ENCODE measurements at regions not wholly inside any gene's neighbourhood (a gene's known extent, or its start where the extent isn't known, plus 50 kb on each side); places are given as distances from the start of the nearest gene placed in this dataset.

- Histone ChIP-seq H3K4me1 (ENCODE audit: control insufficient read depth, insufficient read depth, low read length) (no peaks in the 10 kb centered on the region), H3K9ac (ENCODE audit: low read depth, low read length) (no peak overlapping the region), H3K9me3 (ENCODE audit: control insufficient read depth, insufficient read depth, low read length) (peaks cover 8% of the 10 kb centered on the region; the same call in 1 of the 2 replicates), H3K4me3 (ENCODE audit: low read depth, low read length) (no peak overlapping the region), H3K27me3 (ENCODE audit: control insufficient read depth, insufficient read depth, low read length) (no peaks in the 10 kb centered on the region), H3K36me3 (ENCODE audit: control insufficient read depth, insufficient read depth, low read length) (no peaks in the 10 kb centered on the region), H3K27ac (ENCODE audit: low read depth, low read length) (no peak overlapping the region)
These were observed 96.2 kb upstream of the TSHZ3 start for GRCh38 chr19:31445406-31445805.

GRCh38 chr19:31448221-31448657 lies 99.0 kb upstream of the TSHZ3 start:
- no peak overlapping the region for H3K9ac ChIP-seq (ENCODE audit: low read depth, low read length)
- no peaks in the 10 kb centered on the region for H3K36me3 ChIP-seq (ENCODE audit: control insufficient read depth, insufficient read depth, low read length)
- H3K27me3 ChIP-seq (ENCODE audit: control insufficient read depth, insufficient read depth, low read length) = no peaks in the 10 kb centered on the region
- no peaks in the 10 kb centered on the region for H3K4me1 ChIP-seq (ENCODE audit: control insufficient read depth, insufficient read depth, low read length)
- no peak overlapping the region for H3K4me3 ChIP-seq (ENCODE audit: low read depth, low read length)
- peaks cover 8% of the 10 kb centered on the region; the same call in 1 of the 2 replicates for H3K9me3 ChIP-seq (ENCODE audit: control insufficient read depth, insufficient read depth, low read length)
- H3K27ac ChIP-seq (ENCODE audit: low read depth, low read length) = no peak overlapping the region

- Histone ChIP-seq H3K27me3 (ENCODE audit: control insufficient read depth, insufficient read depth, low read length) (no peaks in the 10 kb centered on the region), H3K27ac (ENCODE audit: low read depth, low read length) (no peak overlapping the region), H3K4me1 (ENCODE audit: control insufficient read depth, insufficient read depth, low read length) (no peaks in the 10 kb centered on the region), H3K36me3 (ENCODE audit: control insufficient read depth, insufficient read depth, low read length) (no peaks in the 10 kb centered on the region), H3K9ac (ENCODE audit: low read depth, low read length) (no peak overlapping the region), H3K9me3 (ENCODE audit: control insufficient read depth, insufficient read depth, low read length) (peaks cover 8% of the 10 kb centered on the region; the same call in 1 of the 2 replicates), H3K4me3 (ENCODE audit: low read depth, low read length) (no peak overlapping the region)
These were observed 100.1 kb upstream of the TSHZ3 start for GRCh38 chr19:31449379-31449778.

- H3K4me3 ChIP-seq (ENCODE audit: low read depth, low read length) = no peak overlapping the region
- no peak overlapping the region for H3K9ac ChIP-seq (ENCODE audit: low read depth, low read length)
- H3K4me1 ChIP-seq (ENCODE audit: control insufficient read depth, insufficient read depth, low read length) = no peaks in the 10 kb centered on the region
- no peak overlapping the region for H3K27ac ChIP-seq (ENCODE audit: low read depth, low read length)
- no peaks in the 10 kb centered on the region for H3K36me3 ChIP-seq (ENCODE audit: control insufficient read depth, insufficient read depth, low read length)
- H3K9me3 ChIP-seq (ENCODE audit: control insufficient read depth, insufficient read depth, low read length) = peaks cover 3% of the 10 kb centered on the region; the same call in 1 of the 2 replicates
- no peaks in the 10 kb centered on the region for H3K27me3 ChIP-seq (ENCODE audit: control insufficient read depth, insufficient read depth, low read length)
These were observed 101.5 kb upstream of the TSHZ3 start for GRCh38 chr19:31450696-31451095.

- Histone ChIP-seq H3K27ac (ENCODE audit: low read depth, low read length) (no peak overlapping the region), H3K27me3 (ENCODE audit: control insufficient read depth, insufficient read depth, low read length) (no peaks in the 10 kb centered on the region), H3K36me3 (ENCODE audit: control insufficient read depth, insufficient read depth, low read length) (no peaks in the 10 kb centered on the region), H3K4me1 (ENCODE audit: control insufficient read depth, insufficient read depth, low read length) (no peaks in the 10 kb centered on the region), H3K4me3 (ENCODE audit: low read depth, low read length) (no peak overlapping the region), H3K9ac (ENCODE audit: low read depth, low read length) (no peak overlapping the region), H3K9me3 (ENCODE audit: control insufficient read depth, insufficient read depth, low read length) (no peaks in the 10 kb centered on the region)
These were observed 102.6 kb upstream of the TSHZ3 start for GRCh38 chr19:31451686-31452330.

GRCh38 chr19:31459430-31459829 lies 110.2 kb upstream of the TSHZ3 start:
- H3K4me1 ChIP-seq (ENCODE audit: control insufficient read depth, insufficient read depth, low read length) = no peaks in the 10 kb centered on the region
- no peak overlapping the region for H3K4me3 ChIP-seq (ENCODE audit: low read depth, low read length)
- H3K9me3 ChIP-seq (ENCODE audit: control insufficient read depth, insufficient read depth, low read length) = no peaks in the 10 kb centered on the region
- no peak overlapping the region for H3K9ac ChIP-seq (ENCODE audit: low read depth, low read length)
- H3K27ac ChIP-seq (ENCODE audit: low read depth, low read length) = no peak overlapping the region
- H3K36me3 ChIP-seq (ENCODE audit: control insufficient read depth, insufficient read depth, low read length) = no peaks in the 10 kb centered on the region
- H3K27me3 ChIP-seq (ENCODE audit: control insufficient read depth, insufficient read depth, low read length) = no peaks in the 10 kb centered on the region

GRCh38 chr19:31461814-31462539 lies 112.7 kb upstream of the TSHZ3 start:
- Histone ChIP-seq H3K4me1 (ENCODE audit: control insufficient read depth, insufficient read depth, low read length) (no peaks in the 10 kb centered on the region), H3K36me3 (ENCODE audit: control insufficient read depth, insufficient read depth, low read length) (no peaks in the 10 kb centered on the region), H3K9ac (ENCODE audit: low read depth, low read length) (no peak overlapping the region), H3K27me3 (ENCODE audit: control insufficient read depth, insufficient read depth, low read length) (no peaks in the 10 kb centered on the region), H3K27ac (ENCODE audit: low read depth, low read length) (no peak overlapping the region), H3K9me3 (ENCODE audit: control insufficient read depth, insufficient read depth, low read length) (no peaks in the 10 kb centered on the region), H3K4me3 (ENCODE audit: low read depth, low read length) (no peak overlapping the region)

GRCh38 chr19:31470229-31470939 lies 121.1 kb upstream of the TSHZ3 start:
- H3K4me1 ChIP-seq (ENCODE audit: control insufficient read depth, insufficient read depth, low read length) = no peaks in the 10 kb centered on the region
- H3K36me3 ChIP-seq (ENCODE audit: control insufficient read depth, insufficient read depth, low read length) = no peaks in the 10 kb centered on the region
- H3K27ac ChIP-seq (ENCODE audit: low read depth, low read length) = no peak overlapping the region
- H3K9me3 ChIP-seq (ENCODE audit: control insufficient read depth, insufficient read depth, low read length) = no peaks in the 10 kb centered on the region; the same call in 1 of the 2 replicates
- no peak overlapping the region for H3K4me3 ChIP-seq (ENCODE audit: low read depth, low read length)
- H3K27me3 ChIP-seq (ENCODE audit: control insufficient read depth, insufficient read depth, low read length) = no peaks in the 10 kb centered on the region
- no peak overlapping the region for H3K9ac ChIP-seq (ENCODE audit: low read depth, low read length)

- Histone ChIP-seq H3K9ac (ENCODE audit: low read depth, low read length) (no peak overlapping the region), H3K36me3 (ENCODE audit: control insufficient read depth, insufficient read depth, low read length) (no peaks in the 10 kb centered on the region), H3K4me3 (ENCODE audit: low read depth, low read length) (no peak overlapping the region), H3K27ac (ENCODE audit: low read depth, low read length) (no peak overlapping the region), H3K27me3 (ENCODE audit: control insufficient read depth, insufficient read depth, low read length) (no peaks in the 10 kb centered on the region), H3K4me1 (ENCODE audit: control insufficient read depth, insufficient read depth, low read length) (no peaks in the 10 kb centered on the region), H3K9me3 (ENCODE audit: control insufficient read depth, insufficient read depth, low read length) (no peaks in the 10 kb centered on the region; the same call in 1 of the 2 replicates)
These were observed 121.7 kb upstream of the TSHZ3 start for GRCh38 chr19:31470952-31471351.

GRCh38 chr19:31478241-31478640 lies 129.0 kb upstream of the TSHZ3 start:
- Histone ChIP-seq H3K36me3 (ENCODE audit: control insufficient read depth, insufficient read depth, low read length) (no peaks in the 10 kb centered on the region), H3K27ac (ENCODE audit: low read depth, low read length) (no peak overlapping the region), H3K4me3 (ENCODE audit: low read depth, low read length) (no peak overlapping the region), H3K27me3 (ENCODE audit: control insufficient read depth, insufficient read depth, low read length) (no peaks in the 10 kb centered on the region), H3K4me1 (ENCODE audit: control insufficient read depth, insufficient read depth, low read length) (no peaks in the 10 kb centered on the region), H3K9me3 (ENCODE audit: control insufficient read depth, insufficient read depth, low read length) (peaks cover 4% of the 10 kb centered on the region; the same call in 1 of the 2 replicates), H3K9ac (ENCODE audit: low read depth, low read length) (no peak overlapping the region)

Measured in HUES48 (cell line).